Large intestine (tissue), 3 donors: ENCODE measurements at regions not wholly inside any gene's neighbourhood (a gene's known extent, or its start where the extent isn't known, plus 50 kb on each side); places are given as distances from the start of the nearest gene placed in this dataset.
A peak's percentile ranks its signal among the peaks of the same experiment; 100 is the strongest.
"Not testable (repeated sequence)": the region's sequence is repeated elsewhere in the genome, so short reads cannot be mapped to it uniquely, and the experiment has no call there.

Experiments
- DNase-seq, 2 donors: peaks; one replicate each; pipeline versions ENCODE4 v3.0.0 to v3.0.0-alpha.2; 2013
- H3K27ac ChIP-seq: one replicate; pipeline ENCODE4 v1.5.1; 2013; ENCODE audit warnings: low read length
- H3K27me3 ChIP-seq: 2 replicates; pipeline ENCODE4 v1.6.1; 2013; ENCODE audit warnings: low read length; ENCODE audit not compliant: control insufficient read depth, insufficient read depth
- H3K36me3 ChIP-seq: 2 replicates; pipeline ENCODE4 v1.6.1; 2013; ENCODE audit warnings: low read length; ENCODE audit not compliant: control insufficient read depth, insufficient read depth
- H3K4me1 ChIP-seq: one replicate; pipeline ENCODE4 v1.6.1; 2013; ENCODE audit warnings: low read length; ENCODE audit not compliant: control insufficient read depth, insufficient read depth
- H3K4me3 ChIP-seq: one replicate; pipeline ENCODE4 v1.5.1; 2013; ENCODE audit warnings: low read length
- H3K9me3 ChIP-seq: one replicate; pipeline ENCODE4 v1.6.1; 2013; ENCODE audit warnings: mild to moderate bottlenecking, low read depth, low read length, moderate library complexity; ENCODE audit not compliant: control insufficient read depth
- WGBS: methylation state at CpG from one replicate; pipeline ENCODE4 v1.1.5; 2013; ENCODE audit warnings: low lambda C conversion rate; ENCODE audit not compliant: insufficient coverage; 5-methylcytosine and 5-hydroxymethylcytosine counted together

GRCh38 chr3:124152891-124153290 lies 161.0 kb upstream of the ROPN1 start:
- H3K4me3 ChIP-seq, H3K36me3 ChIP-seq, H3K9me3 ChIP-seq, H3K4me1 ChIP-seq, DNase-seq, H3K27me3 ChIP-seq, H3K27ac ChIP-seq: not testable (repeated sequence)
- WGBS, result no CpG with 5 or more reads among the region's 1 CpG

DNA sequence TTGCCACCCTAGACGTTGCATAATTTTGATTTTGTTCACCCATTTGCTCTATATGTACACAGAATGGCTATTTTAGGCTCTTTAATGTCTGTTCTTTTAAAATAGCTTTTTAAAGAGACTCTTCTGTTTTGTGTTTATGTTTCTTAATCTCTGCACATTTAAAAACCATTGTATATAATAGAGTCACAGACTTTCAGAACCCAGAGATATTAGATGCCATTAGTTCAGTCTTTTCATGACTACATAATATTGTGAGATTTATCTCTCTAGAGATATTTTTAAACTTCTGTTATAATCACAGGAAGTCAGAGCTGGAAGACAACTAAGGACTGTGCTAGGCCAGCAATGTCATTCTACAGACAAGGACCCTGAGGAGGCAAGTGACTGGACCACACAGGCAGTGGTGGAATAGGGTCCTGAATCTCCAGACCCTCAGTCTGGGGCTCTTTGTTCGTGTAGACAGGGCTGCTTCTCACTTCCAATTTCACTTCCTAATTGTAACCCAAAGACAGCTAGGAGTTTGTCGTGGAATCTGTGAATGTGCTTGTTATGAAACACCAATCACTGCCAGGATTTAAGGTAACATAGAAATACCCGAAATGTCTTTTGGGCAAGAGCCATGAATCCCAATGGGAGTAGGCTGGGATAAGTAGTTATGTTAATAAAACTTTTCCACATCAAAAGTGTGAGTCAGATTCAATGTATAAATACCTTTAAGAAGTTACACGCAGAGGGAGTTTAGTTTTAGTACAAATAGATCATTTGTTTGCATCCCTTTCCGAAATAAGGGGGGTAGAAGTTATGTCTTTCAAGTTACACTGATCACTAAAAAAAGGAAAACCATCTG lies 165.2 kb upstream of the ROPN1 start:
- no peak for DNase-seq
- no peak overlapping the region for H3K27ac ChIP-seq
- H3K9me3 ChIP-seq, result no peaks in the 10 kb centered on the region
- no peaks in the 10 kb centered on the region for H3K36me3 ChIP-seq
- no peak overlapping the region for H3K4me3 ChIP-seq
- H3K4me1 ChIP-seq, result peaks cover 16% of the 10 kb centered on the region
- no peaks in the 10 kb centered on the region for H3K27me3 ChIP-seq
- no CpG with 5 or more reads among the region's 6 CpGs for WGBS

DNA sequence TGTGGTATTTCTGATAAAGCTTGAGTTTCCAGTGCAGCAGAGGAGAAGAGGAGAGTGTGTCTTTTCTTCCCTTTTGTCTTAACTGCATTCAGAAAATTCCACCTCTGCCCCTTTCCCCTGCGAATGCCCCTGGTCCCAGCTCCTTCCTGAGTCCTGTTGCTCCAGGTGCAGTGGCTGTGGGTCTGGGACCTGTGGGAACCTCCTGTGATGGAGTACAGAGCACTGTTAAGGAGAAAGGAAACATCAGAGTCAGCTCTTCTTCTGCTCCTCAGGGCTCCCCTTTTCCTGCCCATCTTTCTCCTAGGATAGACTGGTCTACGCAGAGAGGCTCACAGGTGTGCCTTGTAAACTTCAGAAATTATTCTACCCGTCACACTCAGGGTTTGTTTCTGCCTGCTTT lies 165.8 kb upstream of the ROPN1 start:
- Histone ChIP-seq H3K27ac (no peak overlapping the region), H3K36me3 (no peaks in the 10 kb centered on the region), H3K27me3 (no peaks in the 10 kb centered on the region), H3K9me3 (no peaks in the 10 kb centered on the region), H3K4me1 (peaks cover 17% of the 10 kb centered on the region), H3K4me3 (no peak overlapping the region)
- DNase-seq, result no peak
- WGBS, result no CpG with 5 or more reads among the region's 3 CpGs

- peaks cover 17% of the 10 kb centered on the region for H3K4me1 ChIP-seq
- H3K4me3 ChIP-seq, result no peak overlapping the region
- H3K27ac ChIP-seq, result no peak overlapping the region
- H3K36me3 ChIP-seq, result no peaks in the 10 kb centered on the region
- no CpG with 5 or more reads among the region's 5 CpGs for WGBS
- no peak for DNase-seq
- no peaks in the 10 kb centered on the region for H3K9me3 ChIP-seq
- H3K27me3 ChIP-seq, result no peaks in the 10 kb centered on the region
Measured at GRCh38 chr3:124158168-124158881, 166.4 kb upstream of the ROPN1 start.

DNA sequence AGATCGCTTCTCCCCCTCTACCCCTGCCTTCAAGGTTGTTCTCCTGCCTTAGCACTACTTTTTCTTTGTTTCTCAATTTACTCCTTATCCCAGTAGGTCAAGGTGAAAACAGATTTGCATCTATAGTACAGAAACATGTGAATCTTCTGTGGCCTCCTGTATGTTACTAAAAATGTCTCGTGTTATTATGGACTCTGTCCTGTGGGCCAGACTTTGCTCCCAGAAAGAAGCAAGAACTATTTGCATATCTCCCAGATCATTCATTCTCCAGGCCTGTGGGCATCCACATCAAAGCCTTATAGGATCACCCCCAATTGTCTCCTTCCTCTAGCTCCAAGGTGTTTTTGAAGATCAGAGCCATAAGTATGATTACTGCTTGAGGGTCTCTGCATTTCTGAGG lies 169.5 kb upstream of the ROPN1 start:
- WGBS, result no CpG with 5 or more reads among the region's 2 CpGs
- Histone ChIP-seq H3K4me3 (no peak overlapping the region), H3K9me3 (no peaks in the 10 kb centered on the region), H3K27ac (peak overlapping the region; percentile 39), H3K36me3 (no peaks in the 10 kb centered on the region), H3K27me3 (no peaks in the 10 kb centered on the region), H3K4me1 (peaks cover 17% of the 10 kb centered on the region)
- peak; percentile 62 to 78 for DNase-seq

DNA sequence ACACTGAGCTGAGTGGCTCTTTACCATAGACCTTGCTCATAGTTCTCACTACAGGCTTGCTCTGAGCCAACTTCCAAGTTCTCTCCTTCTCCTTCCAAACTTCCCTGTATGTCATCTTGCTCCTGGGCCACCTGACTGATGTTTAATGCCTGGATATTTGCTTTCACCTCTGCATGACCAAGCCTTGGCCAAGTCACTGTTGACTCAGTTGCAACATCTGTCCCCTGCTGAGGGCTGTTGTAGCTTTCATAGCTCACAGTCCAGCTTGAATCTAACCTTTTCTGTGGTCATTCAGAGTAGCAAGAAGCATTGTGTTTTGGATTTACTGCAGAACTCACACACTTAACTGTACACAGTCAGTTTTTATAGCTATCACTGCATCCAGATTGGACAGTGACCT lies 171.8 kb upstream of the ROPN1 start:
- Histone ChIP-seq H3K4me3 (no peak overlapping the region), H3K27me3 (no peaks in the 10 kb centered on the region), H3K27ac (no peak overlapping the region), H3K4me1 (peaks cover 17% of the 10 kb centered on the region), H3K36me3 (no peaks in the 10 kb centered on the region), H3K9me3 (no peaks in the 10 kb centered on the region)
- no peak for DNase-seq

DNA sequence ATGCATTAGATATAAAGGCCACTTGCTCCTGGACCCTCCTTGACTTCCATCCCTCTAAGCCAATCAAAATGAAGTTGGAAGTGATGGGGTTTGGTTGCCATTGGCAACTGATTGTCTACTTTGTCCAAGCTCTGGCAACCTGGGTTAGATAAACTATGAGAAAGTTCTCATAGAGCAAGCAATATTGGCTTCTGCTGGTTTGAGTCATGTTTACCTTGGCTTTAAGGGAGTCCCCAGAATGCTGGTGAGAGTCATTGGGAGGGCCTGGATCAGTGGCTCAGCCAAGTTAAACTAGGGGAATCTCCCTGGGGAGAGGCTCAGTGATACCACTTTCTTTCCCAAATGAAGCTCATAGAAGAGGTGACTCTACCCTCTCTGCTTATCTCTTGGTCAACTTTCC lies 176.3 kb upstream of the ROPN1 start:
- DNase-seq, result no peak
- no peak overlapping the region for H3K4me3 ChIP-seq
- no peak overlapping the region for H3K27ac ChIP-seq
- H3K27me3 ChIP-seq, result no peaks in the 10 kb centered on the region
- no peaks in the 10 kb centered on the region for H3K4me1 ChIP-seq
- H3K36me3 ChIP-seq, result no peaks in the 10 kb centered on the region
- no peaks in the 10 kb centered on the region for H3K9me3 ChIP-seq

DNA sequence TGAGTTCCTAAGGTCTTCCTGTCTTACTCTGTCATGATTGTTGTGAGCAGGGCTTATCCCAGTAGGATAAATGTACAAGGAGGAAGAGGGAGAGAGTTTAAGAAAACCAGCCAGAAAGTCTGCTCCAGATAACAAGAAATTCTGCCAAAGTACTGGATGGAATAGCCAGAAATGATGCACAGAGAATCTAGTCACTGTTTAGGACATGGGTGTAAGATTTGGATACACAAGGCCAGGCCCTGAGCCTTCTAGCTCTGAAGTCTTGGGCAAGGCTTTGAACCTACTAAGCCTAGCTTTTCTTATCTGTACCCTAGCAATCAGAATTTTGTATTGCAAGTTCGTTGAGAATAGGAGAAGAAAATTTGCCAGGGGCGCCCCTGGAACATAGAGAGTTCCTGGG lies 180.4 kb upstream of the ROPN1 start:
- H3K36me3 ChIP-seq, result no peaks in the 10 kb centered on the region
- no CpG with 5 or more reads among the region's 2 CpGs for WGBS

GRCh38 chr3:124172816-124173215 lies 180.9 kb upstream of the ROPN1 start:
- no peak overlapping the region for H3K27ac ChIP-seq
- peaks cover 3% of the 10 kb centered on the region for H3K4me1 ChIP-seq
- H3K27me3 ChIP-seq, result no peaks in the 10 kb centered on the region
- no peak for DNase-seq
- no peaks in the 10 kb centered on the region for H3K9me3 ChIP-seq
- H3K4me3 ChIP-seq, result no peak overlapping the region
- no peaks in the 10 kb centered on the region for H3K36me3 ChIP-seq

More for the DNA sequence above, 180.4 kb upstream of the ROPN1 start:
- no peaks in the 10 kb centered on the region for H3K27me3 ChIP-seq
- H3K27ac ChIP-seq, result no peak overlapping the region
- peaks cover 3% of the 10 kb centered on the region for H3K4me1 ChIP-seq
- DNase-seq, result no peak
- no peaks in the 10 kb centered on the region for H3K9me3 ChIP-seq
- H3K4me3 ChIP-seq, result no peak overlapping the region

GRCh38 chr3:124174476-124174875 lies 182.6 kb upstream of the ROPN1 start:
- Histone ChIP-seq H3K4me3 (no peak overlapping the region), H3K9me3 (no peaks in the 10 kb centered on the region), H3K27ac (no peak overlapping the region), H3K36me3 (no peaks in the 10 kb centered on the region), H3K27me3 (no peaks in the 10 kb centered on the region), H3K4me1 (peaks cover 3% of the 10 kb centered on the region)
- no CpG with 5 or more reads among the region's 3 CpGs for WGBS
- peak; percentile 9 to 32 for DNase-seq
